Fibroblast of skin of left quadriceps (primary cell): ENCODE measurements at regions not wholly inside any gene's neighbourhood (a gene's known extent, or its start where the extent isn't known, plus 50 kb on each side); places are given as distances from the start of the nearest gene placed in this dataset.

Source experiments
- DNase-seq, 2 experiments: peaks; one replicate each; pipeline ENCODE4 v3.0.0-alpha.2; 2013; ENCODE audit warnings: low read depth in 2 of 2

DNA sequence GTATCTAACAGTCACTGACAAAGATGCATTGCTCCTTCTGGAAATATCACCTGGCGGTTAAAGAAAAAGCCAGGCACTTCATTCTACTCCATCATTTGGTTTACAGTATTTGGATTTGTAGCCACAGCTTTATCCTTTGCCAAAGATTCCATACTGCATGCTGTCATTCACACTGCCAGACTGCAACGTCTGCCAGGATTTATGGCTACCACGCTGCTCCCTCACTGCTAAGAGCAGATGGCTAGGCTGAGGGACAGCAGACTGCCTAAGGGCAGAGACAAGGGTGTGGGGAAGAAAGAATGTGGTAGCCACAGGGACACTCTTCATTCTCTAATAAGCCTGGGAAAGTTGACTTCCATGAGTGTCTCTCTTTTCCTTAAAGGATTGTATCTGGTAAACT lies 1047.0 kb downstream of the TUSC7 start:
- no peak for DNase-seq

- DNase-seq, result no peak
These were observed 1052.4 kb downstream of the TUSC7 start for GRCh38 chr3:117761703-117762620.

DNA sequence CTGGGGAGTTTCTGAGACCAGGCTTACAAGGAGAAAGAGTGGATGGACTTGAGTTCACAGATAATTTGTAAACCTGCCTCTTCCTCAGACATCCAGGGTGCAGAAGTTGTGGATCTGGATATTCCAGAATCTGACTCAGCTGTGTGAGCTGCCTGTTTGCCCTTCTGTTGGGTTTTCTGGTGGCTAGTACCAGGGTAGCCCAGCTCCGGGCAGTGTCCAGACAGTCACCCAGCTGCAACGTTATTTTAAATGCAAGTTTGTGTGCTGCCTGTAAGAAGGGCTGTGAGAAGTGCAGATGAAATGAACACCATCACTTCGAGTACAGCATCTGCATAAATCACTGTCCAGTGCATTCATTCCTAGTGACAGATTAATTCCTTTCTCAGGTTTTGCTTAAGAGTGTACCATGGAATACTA lies 1053.0 kb downstream of the TUSC7 start:
- DNase-seq, result no peak

- DNase-seq, result no peak
These were observed 1054.0 kb downstream of the TUSC7 start for GRCh38 chr3:117763561-117763960.

DNA sequence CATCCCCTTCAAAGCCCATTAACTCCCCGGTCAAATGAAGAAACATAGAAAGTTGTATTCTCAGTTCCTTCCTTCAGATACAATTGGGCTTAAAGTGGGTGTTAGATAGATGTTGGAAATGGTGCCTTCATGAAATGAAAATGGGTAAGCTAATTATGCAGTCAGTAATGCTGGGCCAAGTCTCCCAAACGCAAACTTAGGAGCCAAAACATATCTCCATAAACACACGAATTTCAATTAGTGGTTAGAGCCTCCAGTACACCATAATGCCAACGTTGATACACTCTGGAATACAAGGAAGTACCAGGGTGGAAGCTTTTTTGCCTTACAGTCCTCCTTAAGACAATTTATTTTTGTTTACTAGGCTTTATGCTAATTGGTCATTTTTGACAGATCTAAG lies 1059.0 kb downstream of the TUSC7 start:
- DNase-seq, result no peak

- DNase-seq, result no peak
These were observed 1064.6 kb downstream of the TUSC7 start for GRCh38 chr3:117774130-117774529.

- peak; percentile 30 for DNase-seq
These were observed 1076.8 kb downstream of the TUSC7 start for GRCh38 chr3:117786349-117786748.

DNA sequence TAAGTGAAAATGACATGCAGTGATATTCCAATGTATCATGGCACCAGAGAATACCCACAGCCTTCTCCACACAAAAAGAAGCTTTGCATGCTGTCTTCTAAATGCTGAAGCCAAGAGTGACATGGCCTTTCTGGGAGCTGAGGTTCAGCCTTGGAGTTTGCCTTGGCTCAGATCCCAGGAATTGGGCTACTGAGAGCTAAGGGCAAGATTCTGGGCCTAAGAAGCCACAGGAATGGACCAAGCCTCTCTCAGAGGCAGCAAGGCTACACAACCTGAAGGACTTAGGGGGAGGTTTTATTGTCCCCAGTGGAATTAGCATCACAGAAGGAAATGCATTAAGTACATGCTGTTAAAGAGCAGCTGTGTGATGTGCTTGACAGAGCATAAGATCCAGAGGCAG lies 1078.5 kb downstream of the TUSC7 start:
- peak; percentile 92 to 93 for DNase-seq

GRCh38 chr3:117788506-117788905 lies 1078.9 kb downstream of the TUSC7 start:
- DNase-seq, result peak; percentile 1 to 5

GRCh38 chr3:117790235-117790987 lies 1080.8 kb downstream of the TUSC7 start:
- DNase-seq, result peak; percentile 3 to 9

- no peak for DNase-seq
These were observed 1084.2 kb downstream of the TUSC7 start for GRCh38 chr3:117793622-117794265.

DNA sequence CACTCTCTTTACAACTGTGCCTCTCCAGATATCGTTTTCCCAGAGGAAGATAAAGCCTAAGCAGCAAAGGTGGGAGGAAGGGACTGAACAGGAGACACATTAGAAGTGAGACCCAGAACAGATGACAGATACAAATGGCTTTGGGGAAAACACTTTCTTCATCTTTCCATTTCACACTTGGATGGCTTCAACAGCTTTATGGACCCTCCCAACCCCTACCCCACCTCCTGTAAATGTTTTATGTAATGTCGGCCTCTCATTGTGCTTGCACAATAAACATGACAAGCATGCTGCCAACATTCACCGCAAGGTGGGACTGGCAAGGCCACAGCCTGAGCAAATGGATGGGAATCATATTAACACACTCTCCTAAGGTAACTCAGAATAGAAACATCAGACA lies 1088.6 kb downstream of the TUSC7 start:
- DNase-seq, result no peak

DNA sequence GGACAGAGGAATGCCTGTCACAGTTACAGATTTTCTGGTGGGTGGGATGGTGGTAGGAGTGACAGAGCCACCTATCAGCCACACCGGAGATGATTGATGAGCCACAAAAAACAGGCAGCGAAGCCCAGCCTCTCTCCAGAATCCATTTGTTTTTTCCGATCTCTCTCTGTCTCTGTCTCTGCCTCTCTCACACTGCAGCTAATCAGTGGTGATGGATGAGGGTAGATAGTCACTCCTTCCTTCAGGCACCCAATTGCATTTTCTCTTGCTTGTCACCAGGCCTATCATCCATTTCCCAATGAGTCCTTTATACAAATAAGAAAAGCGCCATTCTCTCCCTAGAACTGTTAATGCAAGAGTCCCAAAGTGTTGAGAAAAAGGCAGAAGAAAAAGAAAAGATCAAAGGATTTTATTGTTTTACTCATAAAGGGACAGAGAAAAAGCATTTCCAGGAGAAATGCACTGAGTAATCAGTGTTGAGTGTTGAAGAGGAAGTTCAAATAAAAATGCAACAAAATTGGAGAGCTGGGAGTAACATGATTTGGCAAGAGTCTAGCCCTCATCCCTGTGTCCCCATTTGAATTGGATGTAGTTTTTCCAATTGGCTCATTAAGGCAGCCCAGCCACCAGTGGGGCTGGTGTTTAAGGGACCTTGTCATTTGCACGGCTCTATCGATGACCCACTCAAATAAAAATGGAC lies 1089.3 kb downstream of the TUSC7 start:
- no peak for DNase-seq

GRCh38 chr3:117799387-117799735 lies 1089.8 kb downstream of the TUSC7 start:
- DNase-seq, result no peak

DNA sequence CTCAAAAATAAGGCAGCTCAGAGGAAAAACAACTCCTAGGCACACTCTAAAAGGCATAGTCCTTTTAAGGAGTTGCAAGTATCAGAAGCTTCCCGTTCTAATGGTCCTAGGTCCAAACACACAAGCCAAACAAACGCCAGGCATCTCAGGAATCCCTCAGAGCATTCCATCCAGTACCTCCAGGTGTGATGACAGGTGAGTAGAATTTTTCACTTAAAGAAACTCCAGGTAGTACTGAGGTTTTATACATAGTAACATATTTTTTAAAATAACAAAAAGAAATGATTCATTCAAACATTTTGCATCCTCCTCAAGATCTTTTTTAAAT lies 1092.3 kb downstream of the TUSC7 start:
- no peak for DNase-seq

GRCh38 chr3:117809186-117810081 lies 1099.9 kb downstream of the TUSC7 start:
- DNase-seq, result no peak

DNA sequence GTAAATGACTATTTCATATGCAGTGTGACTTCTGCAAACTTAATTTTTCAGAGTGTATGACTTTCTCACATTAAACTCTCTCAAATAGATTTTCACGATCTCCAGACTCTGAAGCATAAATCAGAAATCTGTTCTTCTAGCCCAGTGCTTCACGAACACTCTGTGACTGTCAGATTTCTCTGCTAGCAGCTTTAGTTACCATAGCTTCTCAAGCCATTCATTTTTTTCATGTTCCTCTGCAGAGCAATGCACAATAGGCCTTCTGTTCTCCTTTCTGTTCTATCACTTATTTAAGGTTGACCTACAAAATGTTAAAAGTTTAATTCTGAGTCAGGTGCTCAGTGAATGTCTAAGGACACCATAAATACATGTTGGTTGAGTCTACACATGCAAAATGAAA lies 1102.2 kb downstream of the TUSC7 start:
- DNase-seq, result no peak

- DNase-seq, result no peak
These were observed 1105.4 kb downstream of the TUSC7 start for GRCh38 chr3:117814975-117815374.

DNA sequence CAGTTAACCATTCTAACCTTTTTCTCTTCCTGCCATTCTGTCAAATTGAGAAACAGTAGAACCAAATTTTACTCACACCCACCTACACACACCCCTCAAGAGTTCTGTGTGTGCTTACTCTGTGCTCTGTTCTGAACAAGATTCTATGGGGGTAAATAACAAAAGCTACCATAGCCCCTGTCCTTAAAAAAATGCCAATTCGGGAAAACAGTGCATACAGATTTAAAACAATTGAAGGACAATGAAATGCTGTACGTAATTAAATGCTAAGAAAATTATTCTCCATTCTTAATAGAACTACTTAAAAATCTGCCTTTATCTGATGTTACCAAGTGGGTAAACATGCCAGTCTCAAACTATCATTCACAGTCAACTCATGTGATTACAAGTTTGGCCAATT lies 1107.5 kb downstream of the TUSC7 start:
- no peak for DNase-seq

DNA sequence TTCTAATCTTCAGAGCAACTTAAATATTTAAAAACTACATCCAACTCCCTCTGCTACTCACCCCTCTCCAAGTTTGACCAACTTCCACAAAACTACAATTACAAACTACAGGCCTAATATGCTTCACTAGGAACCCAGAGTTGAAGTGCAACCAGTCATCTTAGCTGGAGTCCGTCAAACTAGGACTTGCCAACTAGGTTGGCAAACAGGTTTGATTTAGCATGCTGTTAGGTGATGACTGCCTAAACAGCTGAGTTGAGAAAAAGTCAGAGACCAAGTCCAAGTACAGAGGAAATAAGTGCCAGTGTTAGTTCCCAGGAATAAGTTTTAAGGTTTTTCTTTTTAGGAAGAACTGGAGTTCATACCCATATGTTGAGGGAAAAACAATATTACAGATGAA lies 1109.0 kb downstream of the TUSC7 start:
- DNase-seq, result no peak

DNA sequence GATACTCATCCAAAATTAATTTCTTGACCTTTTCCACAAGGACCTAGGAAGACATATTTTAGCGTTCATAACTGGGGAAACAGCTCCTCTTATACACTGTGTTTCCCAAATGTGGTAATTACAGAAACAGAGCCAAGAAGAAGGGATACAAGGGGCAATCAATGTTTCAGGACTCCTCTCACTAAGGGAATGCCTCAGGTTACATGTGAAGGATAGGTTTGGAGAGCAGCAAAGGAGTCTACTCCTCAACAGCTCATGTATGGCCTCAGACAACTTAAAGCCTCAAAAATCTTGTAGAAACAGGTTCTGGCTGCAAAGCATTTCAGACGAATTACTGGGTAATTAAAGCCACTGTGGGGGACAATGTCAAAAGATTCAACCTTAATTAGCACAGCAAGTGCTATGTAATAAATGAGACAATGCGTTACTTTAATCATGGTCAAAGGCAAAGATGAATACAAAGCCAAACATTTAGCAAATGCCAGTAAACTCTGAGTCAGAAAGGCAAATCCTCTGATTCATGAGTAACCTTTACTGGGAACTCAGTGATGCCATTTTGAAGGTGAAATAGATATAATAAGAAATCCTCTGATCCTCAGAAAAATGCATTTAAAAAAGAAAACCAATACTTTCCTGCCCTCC lies 1111.2 kb downstream of the TUSC7 start:
- DNase-seq, result no peak
